ENCODE measurements at regions not wholly inside any gene's neighbourhood (a gene's known extent, or its start where the extent isn't known, plus 50 kb on each side); places are given as distances from the start of the nearest gene placed in this dataset.
A peak's percentile ranks its signal among the peaks of the same experiment; 100 is the strongest.

DNA sequence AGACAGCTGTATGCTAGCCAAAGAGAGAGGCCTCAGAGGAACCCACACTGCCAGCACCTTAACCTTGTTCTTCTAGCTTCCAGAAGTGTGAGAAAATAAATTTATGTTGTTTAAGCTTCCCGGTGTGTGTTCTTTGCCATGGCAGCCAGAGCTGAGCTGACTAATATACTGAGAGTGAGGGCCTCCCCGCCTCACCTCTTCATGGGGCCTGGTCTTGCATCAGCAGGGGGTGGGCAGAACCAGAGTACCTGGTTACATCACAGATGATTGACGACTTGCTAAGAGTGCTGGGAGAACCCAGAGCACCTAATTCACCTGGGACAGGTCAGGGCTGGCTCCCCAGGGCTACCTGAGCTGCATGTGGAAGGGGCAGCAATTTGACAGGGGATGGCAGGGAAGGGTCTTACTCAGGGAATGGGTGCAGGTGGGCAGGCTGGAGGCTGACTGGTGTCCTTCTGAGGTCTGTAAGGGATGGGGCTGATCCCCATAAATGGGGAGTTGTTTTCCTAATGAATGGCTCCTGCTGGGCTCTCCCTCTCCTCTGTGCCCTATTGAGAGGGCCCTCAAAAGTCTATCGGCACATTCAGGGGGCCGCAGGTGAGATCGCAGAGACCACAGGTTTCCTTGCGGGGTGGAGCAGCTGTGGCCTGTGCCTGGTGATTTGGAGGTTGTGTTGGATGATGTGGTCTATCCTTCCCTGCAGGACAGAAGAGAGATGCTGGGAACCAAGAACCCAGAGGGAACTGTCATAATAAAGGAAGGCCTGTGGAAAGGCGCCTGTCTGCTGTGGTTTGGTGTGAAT lies 60.6 kb upstream of the ETV3 start:
- no peak for TF ChIP-seq POLR2AphosphoS5 (IDR thresholded peaks at IDR 0.05; ENCODE audit: low read depth, low read length)
- TF ChIP-seq RAD21 (IDR thresholded peaks at IDR 0.05; ENCODE audit: low read depth): no peak
- TF ChIP-seq, protein P1, sequence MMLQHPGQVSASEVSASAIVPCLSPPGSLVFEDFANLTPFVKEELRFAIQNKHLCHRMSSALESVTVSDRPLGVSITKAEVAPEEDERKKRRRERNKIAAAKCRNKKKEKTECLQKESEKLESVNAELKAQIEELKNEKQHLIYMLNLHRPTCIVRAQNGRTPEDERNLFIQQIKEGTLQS (IDR thresholded peaks at IDR 0.05): 0 out of 2 replicates have a peak, but pooled peaks have one; percentile 45
- TF ChIP-seq POLR2A (IDR thresholded peaks at IDR 0.05; ENCODE audit: borderline replicate concordance, extremely low read depth, insufficient read depth, insufficient read length): no peak
- TF ChIP-seq, protein P2, sequence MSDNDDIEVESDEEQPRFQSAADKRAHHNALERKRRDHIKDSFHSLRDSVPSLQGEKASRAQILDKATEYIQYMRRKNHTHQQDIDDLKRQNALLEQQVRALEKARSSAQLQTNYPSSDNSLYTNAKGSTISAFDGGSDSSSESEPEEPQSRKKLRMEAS (IDR thresholded peaks at IDR 0.05): no peak
- no peak for TF ChIP-seq JUND (IDR thresholded peaks at IDR 0.05)
- TF ChIP-seq, protein P3, sequence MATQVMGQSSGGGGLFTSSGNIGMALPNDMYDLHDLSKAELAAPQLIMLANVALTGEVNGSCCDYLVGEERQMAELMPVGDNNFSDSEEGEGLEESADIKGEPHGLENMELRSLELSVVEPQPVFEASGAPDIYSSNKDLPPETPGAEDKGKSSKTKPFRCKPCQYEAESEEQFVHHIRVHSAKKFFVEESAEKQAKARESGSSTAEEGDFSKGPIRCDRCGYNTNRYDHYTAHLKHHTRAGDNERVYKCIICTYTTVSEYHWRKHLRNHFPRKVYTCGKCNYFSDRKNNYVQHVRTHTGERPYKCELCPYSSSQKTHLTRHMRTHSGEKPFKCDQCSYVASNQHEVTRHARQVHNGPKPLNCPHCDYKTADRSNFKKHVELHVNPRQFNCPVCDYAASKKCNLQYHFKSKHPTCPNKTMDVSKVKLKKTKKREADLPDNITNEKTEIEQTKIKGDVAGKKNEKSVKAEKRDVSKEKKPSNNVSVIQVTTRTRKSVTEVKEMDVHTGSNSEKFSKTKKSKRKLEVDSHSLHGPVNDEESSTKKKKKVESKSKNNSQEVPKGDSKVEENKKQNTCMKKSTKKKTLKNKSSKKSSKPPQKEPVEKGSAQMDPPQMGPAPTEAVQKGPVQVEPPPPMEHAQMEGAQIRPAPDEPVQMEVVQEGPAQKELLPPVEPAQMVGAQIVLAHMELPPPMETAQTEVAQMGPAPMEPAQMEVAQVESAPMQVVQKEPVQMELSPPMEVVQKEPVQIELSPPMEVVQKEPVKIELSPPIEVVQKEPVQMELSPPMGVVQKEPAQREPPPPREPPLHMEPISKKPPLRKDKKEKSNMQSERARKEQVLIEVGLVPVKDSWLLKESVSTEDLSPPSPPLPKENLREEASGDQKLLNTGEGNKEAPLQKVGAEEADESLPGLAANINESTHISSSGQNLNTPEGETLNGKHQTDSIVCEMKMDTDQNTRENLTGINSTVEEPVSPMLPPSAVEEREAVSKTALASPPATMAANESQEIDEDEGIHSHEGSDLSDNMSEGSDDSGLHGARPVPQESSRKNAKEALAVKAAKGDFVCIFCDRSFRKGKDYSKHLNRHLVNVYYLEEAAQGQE (IDR thresholded peaks at IDR 0.05; ENCODE audit: low read depth): no peak
- TF ChIP-seq, protein P4, sequence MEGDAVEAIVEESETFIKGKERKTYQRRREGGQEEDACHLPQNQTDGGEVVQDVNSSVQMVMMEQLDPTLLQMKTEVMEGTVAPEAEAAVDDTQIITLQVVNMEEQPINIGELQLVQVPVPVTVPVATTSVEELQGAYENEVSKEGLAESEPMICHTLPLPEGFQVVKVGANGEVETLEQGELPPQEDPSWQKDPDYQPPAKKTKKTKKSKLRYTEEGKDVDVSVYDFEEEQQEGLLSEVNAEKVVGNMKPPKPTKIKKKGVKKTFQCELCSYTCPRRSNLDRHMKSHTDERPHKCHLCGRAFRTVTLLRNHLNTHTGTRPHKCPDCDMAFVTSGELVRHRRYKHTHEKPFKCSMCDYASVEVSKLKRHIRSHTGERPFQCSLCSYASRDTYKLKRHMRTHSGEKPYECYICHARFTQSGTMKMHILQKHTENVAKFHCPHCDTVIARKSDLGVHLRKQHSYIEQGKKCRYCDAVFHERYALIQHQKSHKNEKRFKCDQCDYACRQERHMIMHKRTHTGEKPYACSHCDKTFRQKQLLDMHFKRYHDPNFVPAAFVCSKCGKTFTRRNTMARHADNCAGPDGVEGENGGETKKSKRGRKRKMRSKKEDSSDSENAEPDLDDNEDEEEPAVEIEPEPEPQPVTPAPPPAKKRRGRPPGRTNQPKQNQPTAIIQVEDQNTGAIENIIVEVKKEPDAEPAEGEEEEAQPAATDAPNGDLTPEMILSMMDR (IDR thresholded peaks at IDR 0.05 in 2 of 3, conservative IDR thresholded peaks at IDR 0.05 in 1 of 3; ENCODE audit: borderline replicate concordance in 1 of 3, insufficient read depth in 1 of 3, low read depth in 2 of 3, low read length in 2 of 3): no peak
- TF ChIP-seq EZH2 (IDR thresholded peaks at IDR 0.05): no peak
- TF ChIP-seq YY1 (IDR thresholded peaks at IDR 0.05; ENCODE audit: extremely low read depth, insufficient replicate concordance, low read depth, low read length): no peak
- no peak for TF ChIP-seq SP1 (IDR thresholded peaks at IDR 0.05; ENCODE audit: low read depth)
- TF ChIP-seq FOSL1 (IDR thresholded peaks at IDR 0.05; ENCODE audit: low read depth): no peak
- TF ChIP-seq EZH2phosphoT487 (IDR thresholded peaks at IDR 0.05; ENCODE audit: borderline replicate concordance): no peak
- TF ChIP-seq SIN3A (IDR thresholded peaks at IDR 0.05; ENCODE audit: low read depth): no peak
